HCT116 (cell line): ENCODE measurements at regions not wholly inside any gene's neighbourhood (a gene's known extent, or its start where the extent isn't known, plus 50 kb on each side); places are given as distances from the start of the nearest gene placed in this dataset.

Experiments
- ATAC-seq: fragments of 200-7000 bp; cut with Tn5 transposase; 2 replicates; pipeline ENCODE4 v1.9.1; 2020; ENCODE audit warnings: mild to moderate bottlenecking, moderate library complexity
- BruUV-seq: library from RNA; stranded (reverse); fragments of 400-500 nt; replicated peaks from 2 replicates; lab custom pipeline; 2021; lab: Mats Ljungman, UMichigan
- CTCF ChIA-PET: fragments of 300-600 bp; sonication (Branson Sonifier 250); formaldehyde crosslinking; loops from one replicate; lab custom pipeline; 2021; ENCODE audit warnings: antibody characterized with exemption; lab: Charles Lee
- POLR2A ChIA-PET: fragments of 300-600, 350-600 bp; sonication (Branson Sonifier 250); formaldehyde crosslinking; loops from one replicate; lab custom pipeline; 2021; ENCODE audit warnings: antibody characterized with exemption; lab: Charles Lee
- RAD21 ChIA-PET, 2 experiments: fragments of 300-600 bp; sonication (Branson Sonifier 250); formaldehyde crosslinking; loops; one replicate each; lab custom pipeline; 2023; ENCODE audit warnings: low total read pairs in 2 of 2; ENCODE audit not compliant: uncharacterized antibody in 2 of 2, unreplicated experiment in 2 of 2, low non-redundant PET in 1 of 2; lab: Charles Lee
- DNase-seq: peaks from one replicate; pipeline ENCODE4 v3.0.0-alpha.2; 2010; ENCODE audit warnings: low read depth, low spot score
- H2AFZ ChIP-seq: fragments of 200-600 bp; shearing (Covaris generic), sonication (generic); 2 replicates; pipeline ENCODE4 v1.6.1; 2017; ENCODE audit warnings: low read depth, mixed run types, mixed read lengths, antibody characterized with exemption, low read length; ENCODE audit not compliant: poor library complexity, severe bottlenecking
- H3K27ac ChIP-seq: 2 replicates; pipeline ENCODE4 v1.5.1; 2012; ENCODE audit warnings: low read depth, low read length
- H3K27me3 ChIP-seq: fragments of 200-600 bp; sonication (generic); 2 replicates; pipeline ENCODE4 v1.6.1; 2016; ENCODE audit warnings: mixed run types, low read length, mixed read lengths; ENCODE audit not compliant: insufficient read depth
- H3K36me3 ChIP-seq, 2 experiments: fragments of 200-500 bp in 1 of 2; fragments of 200-600 bp in 1 of 2; sonication (Bioruptor generic) in 1 of 2; sonication (generic) in 1 of 2; 2 replicates each; pipeline versions ENCODE4 v1.5.1 to v1.6.1; 2014 to 2016; ENCODE audit warnings: low read length in 2 of 2, inconsistent platforms in 1 of 2, mixed read lengths in 1 of 2, mixed run types in 1 of 2; ENCODE audit not compliant: insufficient read depth in 2 of 2, control insufficient read depth in 1 of 2
- H3K4me1 ChIP-seq, 2 experiments: fragments of 200-600 bp in 1 of 2; sonication (generic) in 1 of 2; 2 replicates each; pipeline versions ENCODE4 v1.5.1 to v1.6.1; 2012 to 2017; ENCODE audit warnings: low read length in 2 of 2, inconsistent platforms in 1 of 2, mild to moderate bottlenecking in 1 of 2, mixed read lengths in 1 of 2, mixed run types in 1 of 2, moderate library complexity in 1 of 2; ENCODE audit not compliant: insufficient read depth in 2 of 2, control insufficient read depth in 1 of 2
- H3K4me2 ChIP-seq: fragments of 200-600 bp; sonication (generic); 2 replicates; pipeline ENCODE4 v1.6.1; 2017; ENCODE audit warnings: mixed run types, low read length, mixed read lengths
- H3K4me3 ChIP-seq, 2 experiments: fragments of 200-600 bp in 1 of 2; sonication (generic) in 1 of 2; replicated peaks in 1 of 2; 2 replicates each; pipeline ENCODE4 v1.5.1; 2011 to 2016; ENCODE audit warnings: low read length in 2 of 2, control low read depth in 1 of 2, low read depth in 1 of 2, mild to moderate bottlenecking in 1 of 2, mixed read lengths in 1 of 2, mixed run types in 1 of 2
- H3K79me2 ChIP-seq: fragments of 200-600 bp; sonication (generic); 2 replicates; pipeline ENCODE4 v1.6.1; 2017; ENCODE audit warnings: mild to moderate bottlenecking, mixed run types, low read length, moderate library complexity, mixed read lengths; ENCODE audit not compliant: insufficient read depth
- H3K9ac ChIP-seq: fragments of 200-600 bp; sonication (generic); 2 replicates; pipeline ENCODE4 v1.6.1; 2016; ENCODE audit warnings: low read length, mixed read lengths
- H3K9me2 ChIP-seq: fragments of 200-600 bp; sonication (generic), shearing (Covaris generic); 2 replicates; pipeline ENCODE4 v1.6.1; 2017; ENCODE audit warnings: mixed run types, mild to moderate bottlenecking, moderate library complexity; ENCODE audit not compliant: insufficient read depth
- H3K9me3 ChIP-seq, 2 experiments: fragments of 200-500 bp in 1 of 2; fragments of 200-600 bp in 1 of 2; sonication (Bioruptor generic) in 1 of 2; sonication (generic) in 1 of 2; 2 replicates each; pipeline ENCODE4 v1.6.1; 2014 to 2017; ENCODE audit warnings: low read length in 2 of 2, mixed read lengths in 2 of 2, inconsistent platforms in 1 of 2, low read depth in 1 of 2, mild to moderate bottlenecking in 1 of 2, mixed run types in 1 of 2, moderate library complexity in 1 of 2; ENCODE audit not compliant: control insufficient read depth in 1 of 2, insufficient read depth in 1 of 2
- H4K20me1 ChIP-seq: fragments of 200-600 bp; sonication (generic), shearing (Covaris generic); 2 replicates; pipeline ENCODE4 v1.6.1; 2017; ENCODE audit warnings: mixed run types, mild to moderate bottlenecking, moderate library complexity; ENCODE audit not compliant: insufficient read depth
- ATF3 ChIP-seq: IDR thresholded peaks from 2 replicates; pipeline ENCODE4 v1.6.1; 2012
- CBX3 ChIP-seq: IDR thresholded peaks from 2 replicates; pipeline ENCODE4 v1.6.1; 2012; ENCODE audit warnings: low read depth
- CEBPB ChIP-seq: IDR thresholded peaks from 2 replicates; pipeline ENCODE4 v1.6.1; 2012; ENCODE audit warnings: low read depth
- EGR1 ChIP-seq: IDR thresholded peaks from 2 replicates; pipeline ENCODE4 v1.6.1; 2012; ENCODE audit warnings: low read depth
- ELF1 ChIP-seq: IDR thresholded peaks from 2 replicates; pipeline ENCODE4 v1.6.1; 2012; ENCODE audit warnings: low read depth, borderline replicate concordance
- EZH2 ChIP-seq: fragments of 200-600 bp; sonication (generic); IDR thresholded peaks from 2 replicates; pipeline ENCODE4 v1.6.1; 2017; ENCODE audit warnings: antibody characterized with exemption, mixed run types
- EZH2phosphoT487 ChIP-seq: fragments of 200-600 bp; IDR thresholded peaks from 2 replicates; pipeline ENCODE4 v1.6.1; 2018; ENCODE audit warnings: antibody characterized with exemption, borderline replicate concordance
- FOSL1 ChIP-seq: IDR thresholded peaks from 2 replicates; pipeline ENCODE4 v1.6.1; 2012; ENCODE audit warnings: low read depth
- JUND ChIP-seq: IDR thresholded peaks from 2 replicates; pipeline ENCODE4 v1.6.1; 2012
- MAX ChIP-seq: IDR thresholded peaks from 2 replicates; pipeline ENCODE4 v1.6.1; 2012
- POLR2A ChIP-seq: IDR thresholded peaks from 2 replicates; pipeline ENCODE4 v1.7.0; 2011; ENCODE audit warnings: borderline replicate concordance; ENCODE audit not compliant: insufficient read depth, insufficient read length; ENCODE audit errors: extremely low read depth
- SIN3A ChIP-seq: IDR thresholded peaks from 2 replicates; pipeline ENCODE4 v1.6.1; 2012; ENCODE audit warnings: low read depth
- SRF ChIP-seq: IDR thresholded peaks from 2 replicates; pipeline ENCODE4 v1.6.1; 2012; ENCODE audit warnings: low read depth
- YY1 ChIP-seq: IDR thresholded peaks from 2 replicates; pipeline ENCODE4 v1.6.1; 2011; ENCODE audit warnings: low read length, low read depth, moderate library complexity, mild to moderate bottlenecking; ENCODE audit not compliant: insufficient replicate concordance; ENCODE audit errors: extremely low read depth
- ZFX ChIP-seq: fragments of 450-650 bp; IDR thresholded peaks from 2 replicates; pipeline ENCODE4 v1.6.1; 2017
- ZNF274 ChIP-seq: fragments of 200-500 bp; sonication (Bioruptor generic); IDR thresholded peaks from 2 replicates; pipeline ENCODE4 v1.6.1; 2014; ENCODE audit warnings: mild to moderate bottlenecking, low read depth, low read length, inconsistent platforms
- intact Hi-C: fragments of 100-400 bp; cut with micrococcal nuclease; formaldehyde crosslinking; loops from 2 replicates; pipeline ENCODE4 v1.10.0; 2022
- TF ChIP-seq, protein P1 (sequence below), 3 experiments: fragments of 200-600 bp in 1 of 3; sonication (generic) in 1 of 3; IDR thresholded peaks in 2 of 3; conservative IDR thresholded peaks in 1 of 3; 2 replicates each; pipeline ENCODE4 v1.5.1; 2012 to 2017; ENCODE audit warnings: low read depth in 2 of 3, low read length in 2 of 3, antibody characterized with exemption in 1 of 3, borderline replicate concordance in 1 of 3, control low read depth in 1 of 3, mild to moderate bottlenecking in 1 of 3, mixed read lengths in 1 of 3, mixed run types in 1 of 3, moderate library complexity in 1 of 3; ENCODE audit not compliant: insufficient read depth in 1 of 3
- TF ChIP-seq, protein P2 (sequence below): IDR thresholded peaks from 2 replicates; pipeline ENCODE4 v1.6.1; 2012; ENCODE audit warnings: low read depth

DNA sequence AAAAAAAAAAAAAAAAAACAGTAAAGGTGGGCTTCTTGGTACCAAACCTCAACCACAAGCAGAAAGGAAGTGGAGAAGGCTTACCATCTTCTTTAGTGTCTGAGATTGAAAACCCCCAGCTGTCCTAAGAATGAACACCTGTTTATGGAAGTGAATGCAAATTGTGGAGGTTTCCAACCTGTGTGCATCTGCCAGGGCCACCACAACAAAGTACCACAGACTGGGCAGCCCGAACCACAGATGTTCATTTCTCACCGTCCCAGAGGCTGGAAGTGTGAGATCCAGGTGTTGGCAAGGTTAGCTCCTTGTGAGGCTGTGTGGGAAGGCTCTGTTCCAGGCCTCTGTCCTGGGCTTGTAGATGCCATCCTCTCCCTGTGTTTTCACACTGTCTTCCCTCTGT is 348.7 kb downstream of the SETD4 start:
- Histone ChIP-seq H3K36me3 (no peaks in the 10 kb centered on the region), H3K27me3 (peaks cover 4% of the 10 kb centered on the region; the same call in 1 of the 2 replicates), H3K9ac (no peak overlapping the region), H3K4me2 (no peak overlapping the region), H3K4me1 (no peaks in the 10 kb centered on the region), H3K79me2 (no peaks in the 10 kb centered on the region), H2AFZ (no peak overlapping the region), H3K9me3 (no peaks in the 10 kb centered on the region), H4K20me1 (no peaks in the 10 kb centered on the region), H3K9me2 (no peaks in the 10 kb centered on the region), H3K27ac (no peak overlapping the region), H3K4me3 (no peak overlapping the region)
- TF ChIP-seq EZH2phosphoT487 (no peak), FOSL1 (no peak), CEBPB (no peak), ZNF274 (no peak), EZH2 (no peak), ZFX (no peak), EGR1 (no peak), YY1 (no peak), MAX (no peak), CBX3 (no peak), SRF (no peak), ELF1 (no peak), JUND (no peak), ATF3 (no peak), SIN3A (no peak), POLR2A (no peak)
- TF ChIP-seq, protein P1, sequence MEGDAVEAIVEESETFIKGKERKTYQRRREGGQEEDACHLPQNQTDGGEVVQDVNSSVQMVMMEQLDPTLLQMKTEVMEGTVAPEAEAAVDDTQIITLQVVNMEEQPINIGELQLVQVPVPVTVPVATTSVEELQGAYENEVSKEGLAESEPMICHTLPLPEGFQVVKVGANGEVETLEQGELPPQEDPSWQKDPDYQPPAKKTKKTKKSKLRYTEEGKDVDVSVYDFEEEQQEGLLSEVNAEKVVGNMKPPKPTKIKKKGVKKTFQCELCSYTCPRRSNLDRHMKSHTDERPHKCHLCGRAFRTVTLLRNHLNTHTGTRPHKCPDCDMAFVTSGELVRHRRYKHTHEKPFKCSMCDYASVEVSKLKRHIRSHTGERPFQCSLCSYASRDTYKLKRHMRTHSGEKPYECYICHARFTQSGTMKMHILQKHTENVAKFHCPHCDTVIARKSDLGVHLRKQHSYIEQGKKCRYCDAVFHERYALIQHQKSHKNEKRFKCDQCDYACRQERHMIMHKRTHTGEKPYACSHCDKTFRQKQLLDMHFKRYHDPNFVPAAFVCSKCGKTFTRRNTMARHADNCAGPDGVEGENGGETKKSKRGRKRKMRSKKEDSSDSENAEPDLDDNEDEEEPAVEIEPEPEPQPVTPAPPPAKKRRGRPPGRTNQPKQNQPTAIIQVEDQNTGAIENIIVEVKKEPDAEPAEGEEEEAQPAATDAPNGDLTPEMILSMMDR (IDR thresholded peaks at IDR 0.05 in 2 of 3, conservative IDR thresholded peaks at IDR 0.05 in 1 of 3; ENCODE audit: borderline replicate concordance in 1 of 3, insufficient read depth in 1 of 3, low read depth in 2 of 3, low read length in 2 of 3), result no peak
- TF ChIP-seq, protein P2, sequence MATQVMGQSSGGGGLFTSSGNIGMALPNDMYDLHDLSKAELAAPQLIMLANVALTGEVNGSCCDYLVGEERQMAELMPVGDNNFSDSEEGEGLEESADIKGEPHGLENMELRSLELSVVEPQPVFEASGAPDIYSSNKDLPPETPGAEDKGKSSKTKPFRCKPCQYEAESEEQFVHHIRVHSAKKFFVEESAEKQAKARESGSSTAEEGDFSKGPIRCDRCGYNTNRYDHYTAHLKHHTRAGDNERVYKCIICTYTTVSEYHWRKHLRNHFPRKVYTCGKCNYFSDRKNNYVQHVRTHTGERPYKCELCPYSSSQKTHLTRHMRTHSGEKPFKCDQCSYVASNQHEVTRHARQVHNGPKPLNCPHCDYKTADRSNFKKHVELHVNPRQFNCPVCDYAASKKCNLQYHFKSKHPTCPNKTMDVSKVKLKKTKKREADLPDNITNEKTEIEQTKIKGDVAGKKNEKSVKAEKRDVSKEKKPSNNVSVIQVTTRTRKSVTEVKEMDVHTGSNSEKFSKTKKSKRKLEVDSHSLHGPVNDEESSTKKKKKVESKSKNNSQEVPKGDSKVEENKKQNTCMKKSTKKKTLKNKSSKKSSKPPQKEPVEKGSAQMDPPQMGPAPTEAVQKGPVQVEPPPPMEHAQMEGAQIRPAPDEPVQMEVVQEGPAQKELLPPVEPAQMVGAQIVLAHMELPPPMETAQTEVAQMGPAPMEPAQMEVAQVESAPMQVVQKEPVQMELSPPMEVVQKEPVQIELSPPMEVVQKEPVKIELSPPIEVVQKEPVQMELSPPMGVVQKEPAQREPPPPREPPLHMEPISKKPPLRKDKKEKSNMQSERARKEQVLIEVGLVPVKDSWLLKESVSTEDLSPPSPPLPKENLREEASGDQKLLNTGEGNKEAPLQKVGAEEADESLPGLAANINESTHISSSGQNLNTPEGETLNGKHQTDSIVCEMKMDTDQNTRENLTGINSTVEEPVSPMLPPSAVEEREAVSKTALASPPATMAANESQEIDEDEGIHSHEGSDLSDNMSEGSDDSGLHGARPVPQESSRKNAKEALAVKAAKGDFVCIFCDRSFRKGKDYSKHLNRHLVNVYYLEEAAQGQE, result no peak
- intact Hi-C loops, result no loop called here
- ChIA-PET CTCF (no interaction called here), RAD21 (no interaction called here), POLR2A (no interaction called here)
- DNase-seq (no peak), ATAC-seq (no peak)
- no TSS peak for BruUV-seq
